Glomerular visceral epithelial cell (primary cell): ENCODE measurements at regions not wholly inside any gene's neighbourhood (a gene's known extent, or its start where the extent isn't known, plus 50 kb on each side); places are given as distances from the start of the nearest gene placed in this dataset.

ENCODE experiments used
- DNase-seq: peaks from one replicate; pipeline ENCODE4 v3.0.0-alpha.2; 2016; ENCODE audit errors: extremely low spot score

GRCh38 chr2:18136881-18137475 is 258.5 kb downstream of the KCNS3 start:
- no peak for DNase-seq

DNA sequence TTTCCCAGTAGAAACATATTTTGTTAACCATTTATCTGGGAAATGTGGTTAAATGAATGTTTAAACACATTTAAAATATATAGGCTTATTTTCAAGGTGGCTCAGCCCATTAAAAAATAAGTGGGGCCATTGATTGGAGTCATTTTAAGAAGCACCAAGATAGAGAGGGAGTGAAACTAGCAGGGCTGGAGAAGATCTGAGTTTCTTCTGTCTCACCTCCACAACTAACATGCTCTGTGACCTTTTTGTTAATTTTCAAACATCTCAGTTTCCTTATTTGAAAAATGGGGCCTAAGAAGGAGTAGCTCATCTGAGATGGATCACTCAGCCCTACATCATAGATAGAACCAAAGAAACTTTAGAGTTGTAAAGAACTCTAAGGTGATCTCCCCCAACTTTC is 254.8 kb downstream of the KCNS3 start:
- DNase-seq: no peak

GRCh38 chr2:18132697-18133096 is 254.2 kb downstream of the KCNS3 start:
- DNase-seq: peak; percentile 80

- DNase-seq: no peak
Observed at GRCh38 chr2:18131761-18132160, 253.3 kb downstream of the KCNS3 start.

DNA sequence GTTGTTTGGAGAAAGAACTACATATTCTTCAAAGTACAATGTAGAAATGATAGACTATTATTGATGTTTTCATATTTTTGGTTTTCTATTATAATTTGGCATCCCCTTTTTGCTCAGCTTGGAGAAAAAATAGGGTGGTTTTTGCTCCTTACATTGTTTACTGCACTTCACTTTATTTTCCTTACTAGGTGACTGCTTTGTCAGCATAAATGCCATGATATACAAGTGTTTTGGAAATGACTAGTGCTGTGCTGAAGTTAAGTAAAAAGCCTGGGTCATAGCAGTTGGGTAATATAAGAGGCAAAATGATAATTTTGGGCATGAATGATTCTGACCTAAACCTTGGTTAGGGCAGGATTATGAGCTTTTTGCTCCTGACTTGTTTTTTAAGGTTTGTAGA is 250.9 kb downstream of the KCNS3 start:
- no peak for DNase-seq

GRCh38 chr2:18125303-18125702 is 246.8 kb downstream of the KCNS3 start:
- no peak for DNase-seq

- no peak for DNase-seq
Observed at GRCh38 chr2:18124116-18124835, 245.8 kb downstream of the KCNS3 start.

DNA sequence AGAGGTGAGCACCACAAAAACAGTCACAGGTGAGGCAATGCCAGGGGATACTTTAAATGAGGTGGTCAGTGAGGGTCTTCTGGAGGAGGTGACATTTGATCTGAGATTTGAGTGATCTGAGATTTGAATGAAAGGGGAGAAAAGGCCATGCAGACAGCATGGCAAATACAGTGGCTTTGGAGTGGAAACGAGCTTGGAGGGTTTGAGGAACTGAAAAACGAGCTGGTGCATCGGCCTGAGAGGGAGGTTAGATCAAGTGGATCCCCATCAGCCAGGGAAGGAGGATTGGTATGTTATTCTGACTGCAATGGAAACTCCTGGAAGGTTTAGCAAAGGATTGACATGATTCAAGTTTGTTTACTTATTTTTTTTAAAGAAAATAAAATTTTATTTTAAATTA is 245.1 kb downstream of the KCNS3 start:
- no peak for DNase-seq

DNA sequence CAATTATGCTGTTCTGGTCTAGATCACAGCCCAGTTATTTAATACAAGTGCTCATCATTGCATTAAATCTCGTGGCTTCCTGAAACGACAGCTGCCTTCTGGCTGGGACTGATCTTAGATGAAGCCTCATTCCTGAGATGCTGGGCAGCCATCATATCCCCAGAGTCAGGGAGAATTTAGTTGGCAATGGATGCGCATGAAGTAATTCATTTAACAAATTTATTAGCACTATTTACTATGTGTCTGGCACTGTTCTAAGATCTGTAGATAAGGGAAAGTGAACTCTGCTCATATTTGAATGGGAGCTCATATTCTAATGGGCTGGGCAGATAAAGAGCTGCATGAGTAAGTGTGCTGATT is 244.7 kb downstream of the KCNS3 start:
- no peak for DNase-seq

DNA sequence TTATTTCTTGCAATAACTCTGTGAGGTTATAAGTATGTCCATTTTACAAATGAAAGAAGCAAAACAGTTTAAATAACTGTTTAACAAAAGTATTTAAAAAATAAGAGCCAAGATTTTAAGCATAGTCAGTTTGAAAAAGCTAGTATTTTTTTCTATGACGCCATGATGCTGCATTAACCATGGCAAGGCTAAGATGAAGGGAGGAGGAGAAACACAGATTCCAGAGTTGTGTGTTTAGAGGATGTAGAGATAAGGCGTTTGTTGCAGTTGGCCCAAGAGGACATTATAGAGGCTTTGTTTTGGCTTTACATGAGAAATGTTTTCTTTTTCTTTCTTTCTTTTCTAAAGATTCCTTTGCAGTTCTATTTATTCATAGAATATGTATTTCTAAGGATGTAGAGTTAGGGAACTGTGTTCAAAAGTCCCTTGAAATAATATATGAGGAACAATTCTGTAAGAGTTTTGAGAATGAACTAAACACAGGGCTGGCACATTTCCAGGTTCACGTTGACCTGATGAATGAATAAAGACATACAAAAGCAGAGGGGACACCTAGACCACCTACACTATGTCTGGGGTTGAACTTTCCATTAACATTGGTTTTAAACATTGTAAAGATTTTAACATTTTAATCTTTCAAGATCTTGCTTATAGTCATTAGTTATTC is 244.2 kb downstream of the KCNS3 start:
- DNase-seq: no peak

- no peak for DNase-seq
Observed at GRCh38 chr2:18119883-18120282, 241.4 kb downstream of the KCNS3 start.

GRCh38 chr2:18118703-18119102 is 240.2 kb downstream of the KCNS3 start:
- no peak for DNase-seq

DNA sequence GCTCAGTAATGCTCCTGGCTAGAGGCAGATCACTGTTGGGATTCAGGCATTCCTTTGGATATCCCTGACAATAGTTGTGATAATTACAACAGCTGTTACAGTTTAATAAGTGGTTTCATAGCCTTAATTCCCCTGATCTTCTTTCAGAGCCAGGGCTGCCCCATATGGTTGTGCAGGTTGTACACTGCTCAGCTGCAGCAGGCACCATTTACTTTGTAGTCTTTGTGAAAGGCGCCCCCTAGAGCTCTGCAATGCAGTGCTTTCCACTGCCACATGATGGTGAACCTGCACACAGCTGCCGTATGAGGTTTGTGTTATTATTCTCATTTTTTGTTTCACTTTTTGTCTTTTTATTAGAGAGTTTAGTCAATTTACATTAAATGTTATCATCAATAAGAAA is 239.1 kb downstream of the KCNS3 start:
- DNase-seq: peak; percentile 56

DNA sequence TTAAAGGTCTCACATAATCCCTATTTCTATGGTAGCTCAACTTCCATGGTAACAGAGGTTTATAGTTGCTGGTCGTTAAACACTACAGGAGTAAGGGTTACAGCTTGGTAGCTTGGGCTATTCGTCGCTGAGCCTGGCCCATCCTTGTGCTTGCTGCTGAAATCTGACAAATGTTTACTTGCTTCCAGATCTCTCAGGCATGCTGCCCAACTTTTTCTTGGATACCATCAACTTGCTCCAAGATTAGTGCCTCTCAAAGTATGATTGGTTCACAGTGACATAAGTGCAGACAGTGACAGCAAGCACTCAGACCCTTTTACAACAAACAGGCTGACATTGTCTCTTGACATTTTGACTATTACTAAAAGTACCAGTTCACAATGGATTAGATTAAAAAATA is 231.8 kb downstream of the KCNS3 start:
- no peak for DNase-seq

DNA sequence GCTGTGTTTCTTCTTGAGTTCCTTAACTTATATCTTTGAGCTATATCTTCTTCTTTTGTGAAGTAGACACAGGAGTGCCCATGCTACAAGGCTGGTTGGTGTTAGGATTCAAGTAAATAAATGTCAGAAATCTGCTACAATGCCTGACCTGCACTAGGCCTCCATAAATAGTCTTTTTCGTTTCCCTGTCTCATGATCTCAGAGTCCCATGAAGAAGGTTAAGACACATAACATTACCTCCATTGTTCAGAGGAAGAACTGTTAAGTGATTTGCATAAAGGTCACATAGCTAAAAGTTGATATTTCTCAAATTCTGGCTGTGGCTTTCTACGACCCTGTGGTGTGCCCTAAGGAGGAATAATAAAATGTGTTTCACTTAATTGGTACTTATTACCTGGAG is 228.4 kb downstream of the KCNS3 start:
- DNase-seq: no peak

DNA sequence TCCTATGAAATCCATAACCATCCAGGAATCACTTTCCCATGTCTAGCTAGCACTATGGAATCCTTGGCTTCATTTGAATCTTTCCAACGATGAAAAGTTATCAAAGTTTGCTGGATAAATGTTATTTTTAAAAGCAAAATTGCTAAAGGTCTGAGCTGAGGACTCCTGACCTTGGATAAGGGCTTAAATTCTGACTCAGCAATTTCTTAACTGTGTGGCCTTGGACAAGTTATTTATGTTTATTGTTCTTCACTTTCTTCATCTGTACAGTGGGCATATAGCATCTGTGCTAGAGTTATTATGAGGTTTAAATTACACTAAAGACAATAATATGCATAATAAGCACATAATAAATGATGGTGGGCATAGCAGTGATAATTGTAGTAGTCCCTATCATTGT is 227.5 kb downstream of the KCNS3 start:
- DNase-seq: no peak

- no peak for DNase-seq
Observed at GRCh38 chr2:18104595-18105224, 226.2 kb downstream of the KCNS3 start.

DNA sequence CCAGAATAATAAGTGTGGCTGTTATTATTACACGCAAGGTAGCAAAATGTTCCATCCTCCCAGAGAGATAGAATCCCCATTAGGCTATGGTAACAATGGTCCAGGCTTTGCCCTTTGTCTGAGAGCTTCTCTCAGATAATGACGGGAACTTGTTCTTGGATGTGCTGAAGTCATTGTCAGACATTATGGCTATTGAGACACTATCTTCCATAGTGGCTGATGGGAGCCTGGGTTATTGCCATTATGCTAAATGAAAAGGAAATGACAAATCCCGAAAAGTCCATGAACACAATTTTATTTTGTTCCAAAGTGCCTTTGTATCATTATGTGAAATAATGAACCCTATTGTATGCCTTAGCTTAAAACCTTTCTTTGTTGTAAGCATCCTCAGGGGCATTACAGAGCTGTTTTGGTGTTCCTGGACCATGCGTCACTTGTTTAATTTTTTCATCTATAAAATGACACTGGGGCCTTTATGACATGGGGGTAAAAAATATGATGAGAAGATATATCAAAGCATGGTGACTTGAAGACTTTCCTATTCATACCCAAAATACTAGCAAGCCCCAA is 218.5 kb downstream of the KCNS3 start:
- DNase-seq: no peak

- no peak for DNase-seq
Observed at GRCh38 chr2:18094277-18094676, 215.8 kb downstream of the KCNS3 start.

DNA sequence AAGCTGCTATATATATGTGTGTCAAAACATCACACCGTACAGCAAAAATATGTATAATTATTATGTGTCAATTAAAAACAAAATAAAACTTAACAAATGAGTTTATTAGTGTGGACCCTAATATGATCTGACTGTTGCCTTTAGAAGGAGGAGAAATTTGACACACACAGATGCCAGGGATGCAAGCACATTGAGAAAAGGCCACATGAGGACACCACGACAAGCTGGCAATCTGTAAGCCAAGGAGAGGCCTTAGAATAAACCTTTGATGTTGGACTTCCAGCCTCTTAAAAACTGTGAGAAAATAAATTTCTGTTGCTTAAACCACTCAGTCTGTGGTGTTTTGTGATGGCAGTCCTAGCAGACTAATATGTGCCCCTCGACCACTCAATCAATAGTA is 214.7 kb downstream of the KCNS3 start:
- no peak for DNase-seq

GRCh38 chr2:18092760-18093159 is 214.3 kb downstream of the KCNS3 start:
- DNase-seq: no peak

DNA sequence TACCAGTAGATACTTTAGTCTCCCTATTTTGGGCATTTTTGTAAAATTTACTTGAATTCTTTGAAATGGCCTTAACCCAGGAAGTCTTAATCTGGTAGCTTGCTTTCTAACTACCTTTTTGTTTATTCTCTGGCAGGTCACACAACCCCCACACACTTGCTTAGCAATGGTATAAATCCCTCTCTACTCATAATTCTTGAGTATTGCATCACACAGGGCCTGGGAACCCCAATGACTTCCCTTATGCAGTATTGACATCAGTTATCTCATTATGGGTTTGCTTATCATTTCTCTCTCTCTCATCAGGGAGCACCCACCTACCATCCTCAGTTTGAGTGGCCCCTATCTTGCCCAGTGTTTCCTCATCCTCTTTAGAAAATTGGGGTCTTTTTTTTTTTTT is 207.1 kb downstream of the KCNS3 start:
- DNase-seq: no peak

- no peak for DNase-seq
Observed at GRCh38 chr2:18084376-18084775, 205.9 kb downstream of the KCNS3 start.
